Endothelial cell of umbilical vein (primary cell): ENCODE measurements at regions not wholly inside any gene's neighbourhood (a gene's known extent, or its start where the extent isn't known, plus 50 kb on each side); places are given as distances from the start of the nearest gene placed in this dataset.

ENCODE experiments used
- CTCF ChIP-seq, 2 donors: IDR thresholded peaks; 1 replicate in 1 of 2; 2 replicates in 1 of 2; pipeline ENCODE4 v1.5.1; 2011; ENCODE audit warnings: low read length in 2 of 2, mild to moderate bottlenecking in 2 of 2, moderate library complexity in 2 of 2, control low read depth in 1 of 2, inconsistent platforms in 1 of 2, low read depth in 1 of 2; ENCODE audit not compliant: insufficient read depth in 1 of 2; ENCODE audit errors: extremely low read depth in 1 of 2
- EZH2 ChIP-seq: IDR thresholded peaks from 2 replicates; pipeline ENCODE4 v1.6.1; 2012; ENCODE audit warnings: borderline replicate concordance, low read depth, mild to moderate bottlenecking, moderate library complexity, low read length, inconsistent platforms; ENCODE audit not compliant: severe bottlenecking
- MAX ChIP-seq: IDR thresholded peaks from 2 replicates; pipeline ENCODE4 v1.6.1; 2011; ENCODE audit not compliant: insufficient read depth, insufficient read length
- MYC ChIP-seq: IDR thresholded peaks from one replicate; pipeline ENCODE4 v1.6.1; 2011; ENCODE audit warnings: mild to moderate bottlenecking, low read depth, low read length
- POLR2A ChIP-seq: IDR thresholded peaks from 2 replicates; pipeline ENCODE4 v1.6.1; 2012; ENCODE audit warnings: low read depth, mild to moderate bottlenecking, control low read depth, low read length
- POLR2AphosphoS5 ChIP-seq: IDR thresholded peaks from 2 replicates; pipeline ENCODE4 v1.6.1; 2012; ENCODE audit warnings: low read depth, mild to moderate bottlenecking, control low read depth, low read length, moderate library complexity; ENCODE audit not compliant: insufficient read depth

- TF ChIP-seq POLR2AphosphoS5 (no peak), CTCF (IDR thresholded peaks at IDR 0.05; ENCODE audit: extremely low read depth in 1 of 2, insufficient read depth in 1 of 2, low read depth in 1 of 2, low read length in 2 of 2) (no peak), MYC (no peak), EZH2 (no peak), POLR2A (no peak), MAX (no peak)
These were observed 295.5 kb downstream of the KCNRG start for GRCh38 chr13:50310734-50311133.
